ENCODE measurements at regions not wholly inside any gene's neighbourhood (a gene's known extent, or its start where the extent isn't known, plus 50 kb on each side); places are given as distances from the start of the nearest gene placed in this dataset.

DNA sequence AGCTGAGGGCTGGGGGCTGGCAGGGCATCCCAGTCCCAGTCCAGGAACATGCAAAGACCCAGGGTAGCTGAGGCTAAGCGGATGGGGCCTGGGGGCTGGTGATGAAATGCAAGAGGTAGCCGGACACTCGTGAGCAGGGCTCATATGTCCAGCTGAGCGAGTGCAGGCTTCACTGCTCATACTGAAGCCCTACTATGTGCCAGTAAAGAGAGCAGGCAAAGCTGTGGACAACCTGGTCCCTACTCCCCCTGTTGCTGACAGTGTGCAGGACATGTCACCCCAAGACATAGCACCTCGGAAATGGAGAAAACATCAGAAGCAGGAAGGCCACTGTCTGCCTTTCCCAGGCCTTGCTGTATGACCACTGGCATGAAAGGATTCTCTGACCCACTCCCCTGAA lies 122.4 kb upstream of the STX18 start:
- peaks cover 2% of the 10 kb centered on the region for H3K27me3 Mint-ChIP-seq (ENCODE audit: low read depth)
- peaks cover 38% of the 10 kb centered on the region for H3K4me1 Mint-ChIP-seq

DNA sequence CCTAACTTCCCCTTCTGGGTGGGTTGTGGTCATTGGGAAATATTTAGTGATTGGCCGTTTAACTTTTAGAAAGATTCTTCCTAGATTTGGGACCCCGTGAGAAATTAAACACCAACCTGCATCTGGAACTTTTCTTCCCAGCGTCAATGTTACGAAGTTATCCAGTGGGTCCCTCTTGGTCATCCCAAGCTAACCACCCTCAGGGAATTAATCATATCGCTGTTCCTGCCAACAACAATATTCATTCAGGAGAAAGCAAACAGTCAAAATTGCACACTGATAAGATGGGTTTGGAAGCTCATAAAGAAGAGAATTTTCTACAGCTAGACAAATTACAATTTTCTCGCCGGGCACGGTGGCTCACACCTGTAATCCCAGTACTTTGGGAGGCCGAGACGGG lies 121.2 kb upstream of the STX18 start:
- H3K9me3 Mint-ChIP-seq = no peaks in the 10 kb centered on the region
- H3K36me3 Mint-ChIP-seq (ENCODE audit: low read depth) = no peaks in the 10 kb centered on the region
- no peak for DNase-seq (ENCODE audit: low read depth, low spot score)
- H3K27ac Mint-ChIP-seq (ENCODE audit: unreplicated experiment) = no peak overlapping the region
- TF ChIP-seq, protein P1, sequence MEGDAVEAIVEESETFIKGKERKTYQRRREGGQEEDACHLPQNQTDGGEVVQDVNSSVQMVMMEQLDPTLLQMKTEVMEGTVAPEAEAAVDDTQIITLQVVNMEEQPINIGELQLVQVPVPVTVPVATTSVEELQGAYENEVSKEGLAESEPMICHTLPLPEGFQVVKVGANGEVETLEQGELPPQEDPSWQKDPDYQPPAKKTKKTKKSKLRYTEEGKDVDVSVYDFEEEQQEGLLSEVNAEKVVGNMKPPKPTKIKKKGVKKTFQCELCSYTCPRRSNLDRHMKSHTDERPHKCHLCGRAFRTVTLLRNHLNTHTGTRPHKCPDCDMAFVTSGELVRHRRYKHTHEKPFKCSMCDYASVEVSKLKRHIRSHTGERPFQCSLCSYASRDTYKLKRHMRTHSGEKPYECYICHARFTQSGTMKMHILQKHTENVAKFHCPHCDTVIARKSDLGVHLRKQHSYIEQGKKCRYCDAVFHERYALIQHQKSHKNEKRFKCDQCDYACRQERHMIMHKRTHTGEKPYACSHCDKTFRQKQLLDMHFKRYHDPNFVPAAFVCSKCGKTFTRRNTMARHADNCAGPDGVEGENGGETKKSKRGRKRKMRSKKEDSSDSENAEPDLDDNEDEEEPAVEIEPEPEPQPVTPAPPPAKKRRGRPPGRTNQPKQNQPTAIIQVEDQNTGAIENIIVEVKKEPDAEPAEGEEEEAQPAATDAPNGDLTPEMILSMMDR (conservative IDR thresholded peaks at IDR 0.05) = no peak
- peaks cover 2% of the 10 kb centered on the region for H3K27me3 Mint-ChIP-seq (ENCODE audit: low read depth)
- no peak overlapping the region for H3K4me3 Mint-ChIP-seq
- peaks cover 28% of the 10 kb centered on the region for H3K4me1 Mint-ChIP-seq

More for the DNA sequence above, 122.4 kb upstream of the STX18 start:
- Mint-ChIP-seq H3K4me3 (no peak overlapping the region), H3K27ac (ENCODE audit: unreplicated experiment) (no peak overlapping the region), H3K9me3 (no peaks in the 10 kb centered on the region), H3K36me3 (ENCODE audit: low read depth) (no peaks in the 10 kb centered on the region)
- TF ChIP-seq, protein P1 (conservative IDR thresholded peaks at IDR 0.05) = no peak
- DNase-seq (ENCODE audit: low read depth, low spot score) = no peak

DNA sequence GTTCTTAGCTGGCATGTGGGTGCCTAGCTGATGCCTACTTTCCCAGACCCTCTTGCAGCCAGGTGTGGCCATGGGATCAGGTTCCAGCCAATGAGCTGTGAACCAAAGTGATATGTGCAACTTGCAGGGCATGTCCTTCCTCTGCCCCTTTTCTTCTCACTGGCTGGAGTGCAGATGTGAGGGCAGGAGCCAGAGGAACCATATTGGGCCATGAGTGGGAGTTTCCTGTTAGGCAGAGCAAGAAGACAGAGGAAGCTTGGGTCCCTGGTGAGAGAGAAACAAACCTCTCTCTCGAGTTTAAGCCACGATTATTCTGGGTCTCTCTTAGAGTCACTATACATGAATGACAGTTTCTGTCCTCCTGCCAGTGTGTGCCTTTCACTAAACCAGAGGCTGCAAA lies 120.4 kb upstream of the STX18 start:
- DNase-seq (ENCODE audit: low read depth, low spot score) = no peak
- peaks cover 20% of the 10 kb centered on the region for H3K4me1 Mint-ChIP-seq
- peak overlapping the region; percentile 67 for H3K27ac Mint-ChIP-seq (ENCODE audit: unreplicated experiment)
- no peak overlapping the region for H3K4me3 Mint-ChIP-seq
- H3K9me3 Mint-ChIP-seq = no peaks in the 10 kb centered on the region
- peaks cover 2% of the 10 kb centered on the region for H3K27me3 Mint-ChIP-seq (ENCODE audit: low read depth)
- TF ChIP-seq, protein P1 (conservative IDR thresholded peaks at IDR 0.05) = no peak
- H3K36me3 Mint-ChIP-seq (ENCODE audit: low read depth) = no peaks in the 10 kb centered on the region

DNA sequence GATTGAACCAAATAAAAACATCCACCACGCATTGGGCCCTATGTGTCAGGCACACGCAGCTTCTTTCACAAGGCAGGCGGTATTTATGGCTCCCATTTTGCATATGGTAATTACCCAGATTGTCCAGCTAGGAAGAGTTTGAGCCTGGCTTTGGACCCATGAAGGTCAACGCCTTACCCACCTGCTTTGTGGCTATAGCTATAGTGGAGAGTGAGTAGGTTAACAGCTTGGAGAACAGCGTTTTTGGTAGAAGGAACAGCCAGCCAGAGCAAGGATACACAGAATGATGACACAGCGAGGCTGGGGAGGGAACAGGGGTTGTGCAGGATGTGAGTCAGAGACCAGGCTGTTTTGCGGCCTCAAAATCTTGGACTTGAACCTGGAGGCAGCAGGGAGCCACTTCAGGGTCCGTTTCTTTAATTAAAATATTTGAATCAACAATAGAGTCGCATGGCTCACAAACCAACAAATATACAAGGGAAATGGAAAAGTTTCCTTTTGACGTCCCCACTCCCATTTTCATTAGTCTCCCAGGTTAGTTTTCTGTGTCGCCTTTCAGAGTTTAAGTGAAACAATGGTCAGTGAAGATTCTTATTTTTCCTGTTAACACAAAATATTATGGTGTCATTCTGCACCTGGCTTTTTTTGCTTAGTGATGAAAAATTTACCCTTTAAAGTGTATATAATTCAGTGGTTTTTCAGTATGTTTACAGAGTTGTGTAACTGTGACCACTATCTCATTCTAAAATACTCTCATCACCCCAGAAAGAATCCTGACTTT lies 118.2 kb upstream of the STX18 start:
- H3K4me1 Mint-ChIP-seq = peaks cover 4% of the 10 kb centered on the region

DNA sequence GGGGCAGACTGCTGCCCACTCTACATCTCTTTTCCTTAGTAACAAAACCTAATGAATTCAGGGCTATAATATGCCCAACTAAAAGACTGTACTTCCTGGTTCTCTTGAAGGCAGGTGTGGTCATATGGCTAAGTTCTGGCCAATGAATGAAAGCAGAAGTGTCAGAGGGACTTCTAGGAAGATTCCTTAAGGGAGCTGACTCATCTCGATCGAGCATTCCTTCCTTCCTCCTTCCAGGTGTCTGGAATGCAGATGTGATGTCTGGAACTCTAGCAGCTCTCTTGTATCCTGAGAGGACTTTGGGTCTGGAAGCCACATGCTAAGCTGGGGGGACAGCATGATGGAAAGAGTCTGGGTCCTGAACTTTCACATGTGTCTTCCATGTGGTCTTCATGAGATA lies 116.2 kb upstream of the STX18 start:
- H3K4me1 Mint-ChIP-seq = peaks cover 4% of the 10 kb centered on the region
- TF ChIP-seq, protein P1 (conservative IDR thresholded peaks at IDR 0.05) = no peak
- peak overlapping the region; percentile 50 for H3K27ac Mint-ChIP-seq (ENCODE audit: unreplicated experiment)
- no peaks in the 10 kb centered on the region for H3K9me3 Mint-ChIP-seq
- H3K4me3 Mint-ChIP-seq = no peak overlapping the region
- H3K36me3 Mint-ChIP-seq (ENCODE audit: low read depth) = peaks cover under 1% of the 10 kb centered on the region
- DNase-seq (ENCODE audit: low read depth, low spot score) = no peak
- H3K27me3 Mint-ChIP-seq (ENCODE audit: low read depth) = no peaks in the 10 kb centered on the region

More for the DNA sequence above, 118.2 kb upstream of the STX18 start:
- Mint-ChIP-seq H3K9me3 (no peaks in the 10 kb centered on the region), H3K36me3 (ENCODE audit: low read depth) (no peaks in the 10 kb centered on the region), H3K27me3 (ENCODE audit: low read depth) (no peaks in the 10 kb centered on the region), H3K4me3 (no peak overlapping the region), H3K27ac (ENCODE audit: unreplicated experiment) (no peak overlapping the region)
- no peak for DNase-seq (ENCODE audit: low read depth, low spot score)
- TF ChIP-seq, protein P1 (conservative IDR thresholded peaks at IDR 0.05) = no peak

Measured in neural crest cell (in vitro differentiated cells).